SK-N-SH treated with all-trans-retinoic acid at 6 μM for 48 hours (cell line): ENCODE measurements at regions not wholly inside any gene's neighbourhood (a gene's known extent, or its start where the extent isn't known, plus 50 kb on each side); places are given as distances from the start of the nearest gene placed in this dataset.

Experiments
- ATAC-seq: fragments of 200-7000 bp; cut with Tn5 transposase; 3 replicates; pipeline ENCODE4 v1.9.1; 2020; ENCODE audit warnings: mild to moderate bottlenecking, moderate library complexity
- BACH2 ChIP-seq: fragments of 250-450 bp; sonication (Bioruptor Pico); IDR thresholded peaks from 2 replicates; pipeline ENCODE4 v1.9.0; 2021; ENCODE audit warnings: mild to moderate bottlenecking, borderline replicate concordance
- CSDC2 ChIP-seq: fragments of 250-450 bp; sonication (Bioruptor Pico); IDR thresholded peaks from 2 replicates; pipeline ENCODE4 v1.5.0; 2020; ENCODE audit warnings: mild to moderate bottlenecking, moderate library complexity
- ESRRG ChIP-seq: fragments of 250-450 bp; sonication (Bioruptor Pico); IDR thresholded peaks from 2 replicates; pipeline ENCODE4 v1.6.1; 2021; ENCODE audit warnings: mild to moderate bottlenecking
- GLIS3 ChIP-seq: fragments of 250-450 bp; sonication (Bioruptor Pico); IDR thresholded peaks from 2 replicates; pipeline ENCODE4 v1.5.0; 2020; ENCODE audit warnings: mild to moderate bottlenecking, moderate library complexity
- ISL1 ChIP-seq: fragments of 250-450 bp; sonication (Bioruptor Pico); IDR thresholded peaks from 2 replicates; pipeline ENCODE4 v2.1.2; 2022; ENCODE audit warnings: mild to moderate bottlenecking, moderate library complexity
- OSR1 ChIP-seq: fragments of 250-450 bp; sonication (Bioruptor Pico); IDR thresholded peaks from 2 replicates; pipeline ENCODE4 v1.8.0; 2022; ENCODE audit warnings: moderate library complexity, mild to moderate bottlenecking, inconsistent platforms
- PPARA ChIP-seq: fragments of 250-450 bp; sonication (Bioruptor Pico); IDR thresholded peaks from 2 replicates; pipeline ENCODE4 v1.5.0; 2020; ENCODE audit warnings: mild to moderate bottlenecking, borderline replicate concordance
- RARB ChIP-seq: fragments of 250-450 bp; sonication (Bioruptor Pico); IDR thresholded peaks from 2 replicates; pipeline ENCODE4 v1.8.0; 2021; ENCODE audit warnings: mild to moderate bottlenecking, moderate library complexity
- SNAI2 ChIP-seq: fragments of 250-450 bp; sonication (Bioruptor Pico); IDR thresholded peaks from 2 replicates; pipeline ENCODE4 v1.5.0; 2020; ENCODE audit warnings: mild to moderate bottlenecking, moderate library complexity
- TCF4 ChIP-seq: fragments of 250-450 bp; sonication (Bioruptor Pico); IDR thresholded peaks from 2 replicates; pipeline ENCODE4 v1.8.0; 2021; ENCODE audit warnings: mild to moderate bottlenecking, moderate library complexity, borderline replicate concordance
- TOX ChIP-seq: fragments of 250-450 bp; sonication (Bioruptor Pico); IDR thresholded peaks from 2 replicates; pipeline ENCODE4 v1.8.0; 2021; ENCODE audit warnings: mild to moderate bottlenecking, moderate library complexity, borderline replicate concordance
- ZC3H10 ChIP-seq: fragments of 250-450 bp; sonication (Bioruptor Pico); IDR thresholded peaks from 2 replicates; pipeline ENCODE4 v1.5.1; 2021; ENCODE audit warnings: mild to moderate bottlenecking, moderate library complexity
- ZFP3 ChIP-seq: fragments of 250-450 bp; sonication (Bioruptor Pico); IDR thresholded peaks from 2 replicates; pipeline ENCODE4 v1.5.0; 2020; ENCODE audit warnings: mild to moderate bottlenecking, moderate library complexity
- ZFP30 ChIP-seq: fragments of 450-650 bp; formaldehyde crosslinking; IDR thresholded peaks from 2 replicates; pipeline ENCODE4 v1.5.0; 2022; ENCODE audit warnings: mild to moderate bottlenecking, moderate library complexity
- ZNF565 ChIP-seq: fragments of 450-650 bp; formaldehyde crosslinking; conservative IDR thresholded peaks from 2 replicates; pipeline ENCODE4 v1.5.0; 2020; ENCODE audit warnings: low read depth, mild to moderate bottlenecking, moderate library complexity
- ZNF70 ChIP-seq: fragments of 450-650 bp; formaldehyde crosslinking; IDR thresholded peaks from 2 replicates; pipeline ENCODE4 v1.5.0; 2020; ENCODE audit warnings: mild to moderate bottlenecking, moderate library complexity
- ZNF8 ChIP-seq: fragments of 450-650 bp; formaldehyde crosslinking; IDR thresholded peaks from 2 replicates; pipeline ENCODE4 v1.5.0; 2020; ENCODE audit warnings: mild to moderate bottlenecking, moderate library complexity
- TF ChIP-seq, protein P1 (sequence below): fragments of 250-450 bp; sonication (Bioruptor Pico); IDR thresholded peaks from 2 replicates; pipeline ENCODE4 v1.5.1; 2021; ENCODE audit warnings: mild to moderate bottlenecking, moderate library complexity
- TF ChIP-seq, protein P2 (sequence below): fragments of 250-450 bp; sonication (Bioruptor Pico); IDR thresholded peaks from 2 replicates; pipeline ENCODE4 v1.8.0; 2021; ENCODE audit warnings: low read depth, mild to moderate bottlenecking, moderate library complexity, borderline replicate concordance
- TF ChIP-seq, protein P3 (sequence below): fragments of 250-450 bp; sonication (Bioruptor Pico); IDR thresholded peaks from 2 replicates; pipeline ENCODE4 v1.5.0; 2020; ENCODE audit warnings: mild to moderate bottlenecking, moderate library complexity
- TF ChIP-seq, protein P4 (sequence below): fragments of 250-450 bp; sonication (Bioruptor Pico); IDR thresholded peaks from 2 replicates; pipeline ENCODE4 v1.8.0; 2020; ENCODE audit warnings: mild to moderate bottlenecking, moderate library complexity, borderline replicate concordance

DNA sequence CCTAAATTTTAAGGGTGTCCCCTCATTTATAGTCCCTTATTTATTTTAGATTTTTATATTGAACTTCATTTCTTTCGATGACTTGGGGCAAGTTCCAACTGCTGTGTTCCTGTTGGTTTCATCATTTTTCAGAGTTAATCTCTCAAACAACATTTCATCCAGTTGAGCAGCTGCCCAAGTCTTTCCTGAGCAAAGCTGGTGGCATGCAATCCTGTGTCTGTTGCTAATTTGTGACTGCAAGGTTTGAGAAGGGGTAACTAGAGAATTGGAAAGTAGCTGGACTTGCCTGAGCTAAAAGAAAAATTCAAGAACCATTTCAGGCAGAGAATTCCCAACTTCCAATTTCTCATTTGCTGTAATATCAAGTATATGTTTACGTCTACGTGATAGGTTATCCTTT is 881.5 kb upstream of the SLC35B3 start:
- ATAC-seq = no peak
- TF ChIP-seq TCF4 (CRISPR knock-in tag) (no peak), ZC3H10 (CRISPR knock-in tag) (no peak), ZFP30 (CRISPR knock-in tag) (no peak), SNAI2 (no peak), CSDC2 (CRISPR knock-in tag) (no peak), ISL1 (CRISPR knock-in tag) (no peak), ESRRG (CRISPR knock-in tag) (no peak), RARB (CRISPR knock-in tag) (no peak), TOX (CRISPR knock-in tag) (no peak), ZNF8 (CRISPR knock-in tag) (no peak)
- TF ChIP-seq, protein P1, sequence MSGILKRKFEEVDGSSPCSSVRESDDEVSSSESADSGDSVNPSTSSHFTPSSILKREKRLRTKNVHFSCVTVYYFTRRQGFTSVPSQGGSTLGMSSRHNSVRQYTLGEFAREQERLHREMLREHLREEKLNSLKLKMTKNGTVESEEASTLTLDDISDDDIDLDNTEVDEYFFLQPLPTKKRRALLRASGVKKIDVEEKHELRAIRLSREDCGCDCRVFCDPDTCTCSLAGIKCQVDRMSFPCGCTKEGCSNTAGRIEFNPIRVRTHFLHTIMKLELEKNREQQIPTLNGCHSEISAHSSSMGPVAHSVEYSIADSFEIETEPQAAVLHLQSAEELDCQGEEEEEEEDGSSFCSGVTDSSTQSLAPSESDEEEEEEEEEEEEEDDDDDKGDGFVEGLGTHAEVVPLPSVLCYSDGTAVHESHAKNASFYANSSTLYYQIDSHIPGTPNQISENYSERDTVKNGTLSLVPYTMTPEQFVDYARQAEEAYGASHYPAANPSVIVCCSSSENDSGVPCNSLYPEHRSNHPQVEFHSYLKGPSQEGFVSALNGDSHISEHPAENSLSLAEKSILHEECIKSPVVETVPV (CRISPR knock-in tag) = no peak
- TF ChIP-seq, protein P2, sequence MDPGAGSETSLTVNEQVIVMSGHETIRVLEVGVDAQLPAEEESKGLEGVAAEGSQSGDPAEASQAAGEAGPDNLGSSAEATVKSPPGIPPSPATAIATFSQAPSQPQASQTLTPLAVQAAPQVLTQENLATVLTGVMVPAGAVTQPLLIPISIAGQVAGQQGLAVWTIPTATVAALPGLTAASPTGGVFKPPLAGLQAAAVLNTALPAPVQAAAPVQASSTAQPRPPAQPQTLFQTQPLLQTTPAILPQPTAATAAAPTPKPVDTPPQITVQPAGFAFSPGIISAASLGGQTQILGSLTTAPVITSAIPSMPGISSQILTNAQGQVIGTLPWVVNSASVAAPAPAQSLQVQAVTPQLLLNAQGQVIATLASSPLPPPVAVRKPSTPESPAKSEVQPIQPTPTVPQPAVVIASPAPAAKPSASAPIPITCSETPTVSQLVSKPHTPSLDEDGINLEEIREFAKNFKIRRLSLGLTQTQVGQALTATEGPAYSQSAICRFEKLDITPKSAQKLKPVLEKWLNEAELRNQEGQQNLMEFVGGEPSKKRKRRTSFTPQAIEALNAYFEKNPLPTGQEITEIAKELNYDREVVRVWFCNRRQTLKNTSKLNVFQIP (CRISPR knock-in tag) = no peak
- TF ChIP-seq, protein P3, sequence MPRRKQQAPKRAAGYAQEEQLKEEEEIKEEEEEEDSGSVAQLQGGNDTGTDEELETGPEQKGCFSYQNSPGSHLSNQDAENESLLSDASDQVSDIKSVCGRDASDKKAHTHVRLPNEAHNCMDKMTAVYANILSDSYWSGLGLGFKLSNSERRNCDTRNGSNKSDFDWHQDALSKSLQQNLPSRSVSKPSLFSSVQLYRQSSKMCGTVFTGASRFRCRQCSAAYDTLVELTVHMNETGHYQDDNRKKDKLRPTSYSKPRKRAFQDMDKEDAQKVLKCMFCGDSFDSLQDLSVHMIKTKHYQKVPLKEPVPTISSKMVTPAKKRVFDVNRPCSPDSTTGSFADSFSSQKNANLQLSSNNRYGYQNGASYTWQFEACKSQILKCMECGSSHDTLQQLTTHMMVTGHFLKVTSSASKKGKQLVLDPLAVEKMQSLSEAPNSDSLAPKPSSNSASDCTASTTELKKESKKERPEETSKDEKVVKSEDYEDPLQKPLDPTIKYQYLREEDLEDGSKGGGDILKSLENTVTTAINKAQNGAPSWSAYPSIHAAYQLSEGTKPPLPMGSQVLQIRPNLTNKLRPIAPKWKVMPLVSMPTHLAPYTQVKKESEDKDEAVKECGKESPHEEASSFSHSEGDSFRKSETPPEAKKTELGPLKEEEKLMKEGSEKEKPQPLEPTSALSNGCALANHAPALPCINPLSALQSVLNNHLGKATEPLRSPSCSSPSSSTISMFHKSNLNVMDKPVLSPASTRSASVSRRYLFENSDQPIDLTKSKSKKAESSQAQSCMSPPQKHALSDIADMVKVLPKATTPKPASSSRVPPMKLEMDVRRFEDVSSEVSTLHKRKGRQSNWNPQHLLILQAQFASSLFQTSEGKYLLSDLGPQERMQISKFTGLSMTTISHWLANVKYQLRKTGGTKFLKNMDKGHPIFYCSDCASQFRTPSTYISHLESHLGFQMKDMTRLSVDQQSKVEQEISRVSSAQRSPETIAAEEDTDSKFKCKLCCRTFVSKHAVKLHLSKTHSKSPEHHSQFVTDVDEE (CRISPR knock-in tag) = no peak
- TF ChIP-seq, protein P4, sequence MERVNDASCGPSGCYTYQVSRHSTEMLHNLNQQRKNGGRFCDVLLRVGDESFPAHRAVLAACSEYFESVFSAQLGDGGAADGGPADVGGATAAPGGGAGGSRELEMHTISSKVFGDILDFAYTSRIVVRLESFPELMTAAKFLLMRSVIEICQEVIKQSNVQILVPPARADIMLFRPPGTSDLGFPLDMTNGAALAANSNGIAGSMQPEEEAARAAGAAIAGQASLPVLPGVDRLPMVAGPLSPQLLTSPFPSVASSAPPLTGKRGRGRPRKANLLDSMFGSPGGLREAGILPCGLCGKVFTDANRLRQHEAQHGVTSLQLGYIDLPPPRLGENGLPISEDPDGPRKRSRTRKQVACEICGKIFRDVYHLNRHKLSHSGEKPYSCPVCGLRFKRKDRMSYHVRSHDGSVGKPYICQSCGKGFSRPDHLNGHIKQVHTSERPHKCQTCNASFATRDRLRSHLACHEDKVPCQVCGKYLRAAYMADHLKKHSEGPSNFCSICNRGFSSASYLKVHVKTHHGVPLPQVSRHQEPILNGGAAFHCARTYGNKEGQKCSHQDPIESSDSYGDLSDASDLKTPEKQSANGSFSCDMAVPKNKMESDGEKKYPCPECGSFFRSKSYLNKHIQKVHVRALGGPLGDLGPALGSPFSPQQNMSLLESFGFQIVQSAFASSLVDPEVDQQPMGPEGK (CRISPR knock-in tag) = no peak

DNA sequence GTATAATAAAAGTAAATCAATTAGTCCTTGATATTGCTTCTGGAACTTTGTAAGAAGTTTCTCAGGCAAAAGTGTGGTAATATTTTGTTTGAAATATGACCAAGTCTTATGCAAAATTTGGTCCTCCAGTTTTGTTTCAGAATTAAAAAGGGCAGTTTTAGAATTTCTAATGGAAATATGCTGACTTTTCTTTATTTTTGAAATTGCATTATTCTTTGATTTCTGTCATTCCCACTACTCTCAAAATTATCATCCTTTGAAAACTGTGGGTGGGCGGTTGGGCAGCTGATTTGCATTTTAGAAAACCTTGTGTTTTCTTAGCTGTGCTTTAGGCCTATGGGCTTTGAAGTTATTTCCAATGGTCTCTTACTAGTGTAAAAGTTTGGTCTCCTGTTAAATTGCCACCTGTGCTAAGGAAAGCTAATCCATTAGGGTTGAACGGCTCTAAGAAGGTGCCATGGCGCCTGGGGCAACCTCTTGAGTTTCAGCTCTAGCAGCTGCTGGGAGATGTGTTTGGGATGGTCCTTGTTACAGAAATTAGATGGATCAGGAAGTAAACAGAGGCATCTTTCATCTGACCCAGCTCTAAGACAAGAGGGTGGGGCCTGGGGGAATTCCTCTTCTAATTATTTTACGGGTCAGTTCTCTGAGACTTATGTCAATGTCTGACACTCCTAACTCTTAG is 880.8 kb upstream of the SLC35B3 start:
- no peak for ATAC-seq
- TF ChIP-seq, protein P1 (CRISPR knock-in tag) = no peak
- TF ChIP-seq TCF4 (CRISPR knock-in tag) (no peak), ZNF565 (CRISPR knock-in tag) (no peak), ZNF8 (CRISPR knock-in tag) (no peak), ISL1 (CRISPR knock-in tag) (no peak), ZFP30 (CRISPR knock-in tag) (no peak), ZNF70 (CRISPR knock-in tag) (no peak), OSR1 (CRISPR knock-in tag) (no peak), ESRRG (CRISPR knock-in tag) (no peak), SNAI2 (no peak), RARB (CRISPR knock-in tag) (no peak), ZFP3 (CRISPR knock-in tag) (no peak), BACH2 (CRISPR knock-in tag) (no peak), CSDC2 (CRISPR knock-in tag) (no peak), GLIS3 (CRISPR knock-in tag) (no peak), PPARA (no peak), ZC3H10 (CRISPR knock-in tag) (no peak)
- TF ChIP-seq, protein P2 (CRISPR knock-in tag) = no peak
- TF ChIP-seq, protein P4 (CRISPR knock-in tag) = no peak
- TF ChIP-seq, protein P3 (CRISPR knock-in tag) = no peak
